ENCODE measurements at regions not wholly inside any gene's neighbourhood (a gene's known extent, or its start where the extent isn't known, plus 50 kb on each side); places are given as distances from the start of the nearest gene placed in this dataset.

DNA sequence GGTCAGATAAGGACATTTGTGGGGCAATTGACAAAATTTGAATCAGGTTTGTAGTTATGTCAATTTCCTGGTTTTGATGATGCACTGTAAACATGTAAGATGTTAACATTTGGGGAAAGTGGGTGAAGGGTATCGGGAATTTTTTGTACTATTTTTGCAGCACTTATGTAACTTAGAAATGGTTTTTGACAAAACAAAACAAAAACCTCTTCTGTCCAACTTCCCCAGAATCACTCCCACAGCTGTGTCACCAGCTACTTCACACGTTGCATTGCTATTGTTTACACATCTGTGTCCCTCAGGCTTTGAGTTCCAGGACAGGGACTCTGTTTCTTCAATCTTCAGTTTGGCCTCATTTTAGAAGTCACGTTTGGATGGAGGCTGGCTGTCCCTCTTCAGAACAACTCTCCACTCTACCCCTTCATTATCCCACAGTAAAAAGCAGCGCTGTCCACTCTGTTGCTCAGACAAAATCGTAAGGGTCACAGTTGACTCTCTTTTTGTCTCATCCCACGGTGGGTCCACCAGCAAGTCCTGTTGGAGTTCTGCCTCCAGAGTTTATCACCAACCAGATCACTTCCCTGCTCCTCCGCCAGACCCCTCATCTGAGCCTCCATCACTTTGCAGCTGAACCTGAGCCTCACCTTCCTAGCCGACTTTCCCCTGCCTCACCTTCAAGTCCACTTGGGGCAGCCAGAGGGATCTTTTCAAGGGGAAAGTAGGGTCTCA is 63.2 kb downstream of the NENF start:
- no peaks in the 10 kb centered on the region for H3K36me3 ChIP-seq
- no peak for TF ChIP-seq POLR2AphosphoS5 (IDR thresholded peaks at IDR 0.05)
- no peak for TF ChIP-seq POLR2A (IDR thresholded peaks at IDR 0.05)
- TF ChIP-seq EP300 (IDR thresholded peaks at IDR 0.05), result no peak
- TF ChIP-seq, protein P1, sequence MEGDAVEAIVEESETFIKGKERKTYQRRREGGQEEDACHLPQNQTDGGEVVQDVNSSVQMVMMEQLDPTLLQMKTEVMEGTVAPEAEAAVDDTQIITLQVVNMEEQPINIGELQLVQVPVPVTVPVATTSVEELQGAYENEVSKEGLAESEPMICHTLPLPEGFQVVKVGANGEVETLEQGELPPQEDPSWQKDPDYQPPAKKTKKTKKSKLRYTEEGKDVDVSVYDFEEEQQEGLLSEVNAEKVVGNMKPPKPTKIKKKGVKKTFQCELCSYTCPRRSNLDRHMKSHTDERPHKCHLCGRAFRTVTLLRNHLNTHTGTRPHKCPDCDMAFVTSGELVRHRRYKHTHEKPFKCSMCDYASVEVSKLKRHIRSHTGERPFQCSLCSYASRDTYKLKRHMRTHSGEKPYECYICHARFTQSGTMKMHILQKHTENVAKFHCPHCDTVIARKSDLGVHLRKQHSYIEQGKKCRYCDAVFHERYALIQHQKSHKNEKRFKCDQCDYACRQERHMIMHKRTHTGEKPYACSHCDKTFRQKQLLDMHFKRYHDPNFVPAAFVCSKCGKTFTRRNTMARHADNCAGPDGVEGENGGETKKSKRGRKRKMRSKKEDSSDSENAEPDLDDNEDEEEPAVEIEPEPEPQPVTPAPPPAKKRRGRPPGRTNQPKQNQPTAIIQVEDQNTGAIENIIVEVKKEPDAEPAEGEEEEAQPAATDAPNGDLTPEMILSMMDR (IDR thresholded peaks at IDR 0.05), result no peak
- H3K27me3 ChIP-seq, result no peaks in the 10 kb centered on the region
- intact Hi-C loops (cut with DNase I), result no loop called here
- no peak overlapping the region for H3K27ac ChIP-seq
- H3K4me3 ChIP-seq, result no peak overlapping the region
- no peaks in the 10 kb centered on the region for H3K4me1 ChIP-seq
- WGBS, 2 donors, result 72 to 73% methylated on average over 8 of the region's 8 CpGs
- no peaks in the 10 kb centered on the region for H3K9me3 ChIP-seq
- peak; percentile 22 for DNase-seq

DNA sequence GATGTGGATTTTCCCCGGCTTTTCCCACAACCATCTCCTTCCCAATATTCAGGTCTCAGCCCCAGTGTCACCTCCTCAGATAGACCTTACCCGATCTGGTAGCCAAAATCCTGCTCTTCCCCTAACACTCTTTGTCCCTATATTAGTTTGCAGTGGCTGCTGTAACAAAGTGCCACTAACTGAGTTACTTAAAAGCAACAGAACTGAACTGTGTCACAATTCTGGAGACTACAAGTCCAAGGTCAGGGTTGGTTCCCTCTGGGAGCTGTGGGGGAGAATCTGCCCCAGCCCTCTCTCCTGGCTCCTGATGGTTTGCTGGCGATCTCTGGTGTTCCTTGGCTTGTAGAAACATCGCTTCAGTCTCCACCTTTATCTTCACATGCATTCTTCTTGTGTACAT is 64.0 kb downstream of the NENF start:
- Histone ChIP-seq H3K9me3 (no peaks in the 10 kb centered on the region), H3K27ac (no peak overlapping the region), H3K4me3 (no peak overlapping the region), H3K4me1 (no peaks in the 10 kb centered on the region), H3K36me3 (no peaks in the 10 kb centered on the region), H3K27me3 (no peaks in the 10 kb centered on the region)
- 96 to 97% methylated on average over 4 of the region's 4 CpGs for WGBS, 2 donors
- intact Hi-C loops (cut with DNase I), result no loop called here
- TF ChIP-seq EP300 (IDR thresholded peaks at IDR 0.05) (no peak), POLR2AphosphoS5 (IDR thresholded peaks at IDR 0.05) (no peak), POLR2A (IDR thresholded peaks at IDR 0.05) (no peak)
- TF ChIP-seq, protein P1 (IDR thresholded peaks at IDR 0.05), result no peak
- DNase-seq, result peak; percentile 4

DNA sequence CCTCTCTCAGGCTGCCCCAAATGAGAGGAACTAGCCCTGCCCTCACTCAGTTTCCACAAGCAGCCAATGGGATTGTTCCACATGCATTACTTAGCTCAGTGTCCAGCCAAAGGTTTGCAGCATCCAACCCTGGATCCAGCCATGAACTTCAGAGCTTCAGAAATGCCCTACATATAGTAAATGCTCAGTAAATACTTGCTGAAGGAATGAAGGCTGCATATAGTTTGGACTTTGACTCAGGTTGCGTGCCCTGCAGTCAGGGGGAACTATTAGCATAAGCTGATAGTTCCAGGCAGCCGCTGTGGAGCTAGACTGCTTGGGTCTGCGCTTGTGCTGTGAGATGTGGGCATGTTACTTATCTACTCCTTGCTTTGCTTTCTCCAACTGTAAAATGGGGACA is 64.8 kb downstream of the NENF start:
- no peaks in the 10 kb centered on the region for H3K27me3 ChIP-seq
- DNase-seq, result no peak
- no peaks in the 10 kb centered on the region for H3K36me3 ChIP-seq
- H3K9me3 ChIP-seq, result no peaks in the 10 kb centered on the region
- 90 to 96% methylated on average over 3 of the region's 3 CpGs for WGBS, 2 donors
- TF ChIP-seq POLR2AphosphoS5 (IDR thresholded peaks at IDR 0.05), result no peak
- TF ChIP-seq EP300 (IDR thresholded peaks at IDR 0.05), result no peak
- TF ChIP-seq, protein P1 (IDR thresholded peaks at IDR 0.05), result no peak
- TF ChIP-seq POLR2A (IDR thresholded peaks at IDR 0.05), result no peak
- H3K4me3 ChIP-seq, result no peak overlapping the region
- H3K4me1 ChIP-seq, result no peaks in the 10 kb centered on the region
- H3K27ac ChIP-seq, result no peak overlapping the region
- intact Hi-C loops (cut with DNase I), result no loop called here

DNA sequence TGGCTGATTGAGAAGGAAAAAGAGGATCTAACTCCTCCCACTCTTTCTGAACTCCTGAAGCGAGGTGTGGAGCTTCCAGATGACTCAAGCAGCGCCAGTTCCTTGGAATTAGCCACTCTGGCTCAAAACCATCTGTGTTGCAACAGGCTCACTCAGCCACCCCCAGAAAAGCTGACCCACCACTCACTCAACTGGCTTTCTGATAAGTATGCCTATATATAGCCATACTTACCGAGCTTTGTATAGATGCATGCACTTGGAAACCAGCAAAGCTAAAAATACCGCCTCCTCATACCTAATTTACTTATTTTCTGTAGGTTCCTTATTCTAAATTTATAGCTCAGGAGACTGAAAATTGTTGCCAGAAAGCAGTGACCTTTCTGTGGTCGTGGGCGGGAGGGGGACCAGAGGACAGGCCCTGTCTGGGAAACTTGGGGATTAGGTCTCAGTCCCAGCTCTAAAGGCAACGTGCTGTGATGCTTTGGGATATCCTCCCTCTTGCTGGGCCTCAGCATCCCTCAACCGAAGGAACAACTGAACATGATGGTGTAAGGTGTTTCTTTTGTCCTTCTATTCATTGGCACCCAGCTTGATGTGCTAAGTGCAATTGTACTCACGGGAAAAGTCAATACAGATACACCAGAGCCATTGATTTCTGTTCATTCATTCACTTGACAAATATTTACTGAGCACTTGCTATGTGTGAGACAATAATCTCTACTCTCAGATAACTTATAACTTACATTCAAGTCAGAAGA is 65.7 kb downstream of the NENF start:
- intact Hi-C loops (cut with DNase I), result no loop called here
- TF ChIP-seq EP300 (IDR thresholded peaks at IDR 0.05) (no peak), POLR2AphosphoS5 (IDR thresholded peaks at IDR 0.05) (no peak), POLR2A (IDR thresholded peaks at IDR 0.05) (no peak)
- TF ChIP-seq, protein P1 (IDR thresholded peaks at IDR 0.05), result no peak
- Histone ChIP-seq H3K27ac (no peak overlapping the region), H3K4me1 (no peaks in the 10 kb centered on the region), H3K4me3 (no peak overlapping the region), H3K36me3 (no peaks in the 10 kb centered on the region), H3K9me3 (no peaks in the 10 kb centered on the region), H3K27me3 (no peaks in the 10 kb centered on the region)
- DNase-seq, result peak; percentile 22
- WGBS, 2 donors, result 67 to 75% methylated on average over 9 of the region's 9 CpGs

Data from sigmoid colon (tissue), 6 donors.